NCI-H2196 treated with DMSO at 0.1 percent for 48 hours (cell line): ENCODE measurements at regions not wholly inside any gene's neighbourhood (a gene's known extent, or its start where the extent isn't known, plus 50 kb on each side); places are given as distances from the start of the nearest gene placed in this dataset.

Experiments used
- DNase-seq: peaks from one replicate; lab custom pipeline; 2025; ENCODE audit not compliant: unreplicated experiment; lab: John Stamatoyannopoulos, UW

DNA sequence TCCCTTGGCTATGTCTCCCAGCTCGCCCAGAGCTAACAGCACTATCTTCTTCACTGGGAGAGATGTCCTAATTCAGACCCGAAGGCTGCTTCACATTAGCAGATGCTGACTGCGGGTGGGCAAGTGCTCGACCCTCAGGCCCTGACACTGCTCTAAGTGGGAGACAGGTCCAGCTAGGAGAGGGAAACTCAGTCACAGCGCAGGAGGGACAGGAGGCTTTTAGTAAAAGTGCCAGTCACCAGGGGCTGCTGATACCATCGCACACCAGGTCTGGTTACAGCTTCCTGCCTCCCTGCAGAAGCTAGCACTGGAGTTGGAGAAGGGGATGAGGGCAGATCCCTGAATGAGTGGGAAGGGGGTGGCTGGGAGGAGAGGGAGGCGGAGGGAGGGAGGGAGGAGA is 365.8 kb upstream of the RGMA start:
- no peak for DNase-seq

DNA sequence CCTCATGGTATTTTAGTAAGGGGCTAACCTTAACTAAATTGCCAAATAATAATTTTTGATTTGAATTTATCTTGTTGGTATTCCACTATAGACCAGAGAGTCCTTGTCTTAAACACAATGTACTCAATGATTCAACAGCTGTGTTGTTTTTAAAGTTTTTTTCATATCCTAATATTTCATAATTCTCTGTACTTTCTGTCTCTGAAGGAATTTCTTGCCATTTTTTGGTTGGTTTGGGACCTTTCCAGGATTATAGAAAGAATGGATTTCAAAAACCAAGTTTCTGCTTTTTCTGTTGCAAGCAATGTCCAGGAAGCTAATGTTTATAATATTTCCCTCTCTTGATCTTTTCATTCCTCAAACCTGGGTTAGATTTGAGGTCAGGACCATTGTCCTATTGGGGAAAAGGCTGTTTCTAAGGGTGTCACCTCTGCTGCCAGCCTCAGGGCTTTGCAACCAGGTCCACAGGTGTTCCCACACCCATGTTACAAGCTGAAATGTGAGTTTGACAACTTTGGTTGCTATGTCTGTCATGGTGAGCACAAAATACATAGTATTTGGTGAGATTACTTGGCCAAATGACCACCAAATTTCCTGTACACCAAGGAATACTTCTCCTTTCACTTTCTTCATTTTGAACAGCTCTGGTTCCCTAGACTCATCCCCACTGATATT is 363.7 kb upstream of the RGMA start:
- DNase-seq = no peak

DNA sequence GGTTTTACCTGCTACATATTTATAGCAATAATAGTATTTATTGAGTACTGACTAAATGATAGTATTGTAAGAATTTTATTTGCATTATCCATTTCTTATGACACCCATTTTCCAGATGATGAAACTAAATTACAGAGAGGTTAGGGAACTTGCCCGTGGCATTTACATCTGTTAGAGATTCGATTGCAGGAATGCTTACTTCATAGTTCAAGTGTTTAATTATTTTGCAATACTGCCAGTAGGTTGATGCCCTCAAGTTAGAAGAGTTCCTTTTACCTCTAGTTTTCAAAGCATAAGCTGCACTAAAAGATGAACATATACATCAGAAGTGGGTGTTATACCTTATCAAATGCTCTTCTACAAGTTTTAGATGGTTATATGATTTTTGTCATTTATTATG is 362.8 kb upstream of the RGMA start:
- no peak for DNase-seq

DNA sequence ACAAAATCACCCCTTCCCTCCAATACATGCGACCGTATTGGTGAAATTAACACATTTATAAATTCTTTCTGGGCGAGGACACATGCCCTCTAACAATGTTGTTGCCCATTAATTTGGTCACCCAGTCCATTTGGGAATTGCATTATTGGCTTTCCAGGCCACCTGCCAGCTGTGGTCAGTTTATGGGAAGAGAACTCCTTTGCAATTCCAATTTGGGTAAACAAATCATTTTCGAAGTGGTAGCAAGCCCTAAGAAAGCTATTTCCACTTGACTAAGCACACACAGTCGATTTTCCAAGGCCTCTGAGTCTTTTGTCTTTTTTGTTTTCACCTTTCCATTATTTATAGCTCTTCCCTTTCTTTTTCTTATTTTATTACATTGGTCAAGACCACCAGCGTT is 362.3 kb upstream of the RGMA start:
- no peak for DNase-seq

DNA sequence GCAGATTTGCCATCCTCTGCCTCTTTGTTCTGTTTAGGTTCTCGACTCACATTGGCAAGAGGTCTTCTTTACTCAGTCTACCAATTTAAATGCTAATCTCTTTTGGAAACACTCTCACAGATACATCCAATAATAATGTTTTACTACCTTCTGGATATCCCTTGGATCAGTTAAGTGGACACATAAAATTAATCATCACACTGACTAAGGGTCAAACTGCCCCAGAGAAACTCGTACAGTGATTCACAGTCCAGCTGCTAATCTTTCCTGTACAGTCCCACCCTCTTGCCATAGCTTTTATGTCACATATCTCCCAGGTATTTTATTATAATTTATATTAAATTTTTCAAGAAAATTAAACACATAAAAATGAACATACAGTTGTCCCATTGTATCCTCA is 360.8 kb upstream of the RGMA start:
- DNase-seq = no peak

DNA sequence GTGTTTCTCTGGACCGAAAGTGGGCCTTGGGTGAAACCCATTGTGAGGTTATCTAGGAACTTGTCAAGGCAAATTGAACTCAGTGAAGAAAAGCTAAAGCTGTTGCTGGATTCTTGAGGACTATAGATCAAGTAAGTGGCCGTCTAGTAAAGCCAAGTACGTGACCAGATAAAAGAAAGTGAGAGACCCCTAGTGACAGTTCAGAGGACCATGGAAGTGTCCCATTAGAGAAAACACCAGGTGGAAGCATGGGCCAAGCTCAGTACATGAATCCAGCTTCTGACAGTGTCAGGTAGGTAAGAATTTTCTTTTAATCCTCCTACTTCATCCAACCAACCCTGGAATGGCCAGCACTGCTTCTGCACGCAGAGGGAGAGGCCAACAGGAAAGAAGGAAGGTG is 349.3 kb upstream of the RGMA start:
- DNase-seq = no peak

DNA sequence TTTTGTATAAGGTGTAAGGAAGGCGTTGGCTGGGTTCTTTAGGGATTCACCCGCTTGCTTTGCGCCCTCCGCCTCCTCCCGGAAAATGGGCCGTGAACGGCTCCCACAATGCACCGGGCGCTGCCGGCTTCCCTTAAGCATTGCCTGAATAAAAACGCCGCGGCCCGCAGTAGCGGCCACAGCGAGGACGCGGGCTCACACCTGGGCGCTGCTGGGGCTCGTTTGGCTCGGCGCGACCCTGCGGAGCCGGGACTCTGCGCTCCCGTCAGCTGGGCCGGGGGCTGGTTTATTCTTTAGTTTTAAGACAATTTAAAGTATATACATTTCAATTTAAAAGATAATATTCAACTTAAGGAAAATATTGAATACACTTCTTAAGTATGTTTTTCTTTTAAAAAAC is 343.5 kb upstream of the RGMA start:
- DNase-seq = no peak

DNA sequence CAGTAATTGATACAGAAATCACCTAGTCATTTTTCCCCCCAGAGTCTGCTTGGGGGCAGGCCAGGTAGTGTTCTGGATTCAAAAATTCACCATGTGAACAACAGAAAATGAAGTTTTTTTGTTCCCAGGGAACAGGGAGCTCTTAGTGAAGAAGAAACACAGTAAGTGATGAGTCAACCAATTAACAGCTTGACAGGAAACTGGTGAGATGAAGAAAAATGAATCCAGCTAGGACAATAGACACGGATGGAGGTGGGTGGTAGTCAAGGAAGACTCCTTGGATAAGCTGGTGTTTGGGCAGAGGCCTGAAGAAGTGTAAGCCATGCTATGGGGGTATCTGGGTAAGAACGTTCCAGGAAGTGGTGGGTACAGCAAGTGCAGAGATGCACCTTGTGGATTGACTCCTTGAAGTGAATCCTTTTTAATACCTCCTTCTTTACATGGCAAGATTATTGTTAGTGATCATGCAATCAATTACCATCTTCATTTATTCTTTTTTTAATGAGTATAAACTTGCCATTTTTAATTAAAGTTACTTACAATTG is 339.9 kb upstream of the RGMA start:
- DNase-seq = no peak

DNA sequence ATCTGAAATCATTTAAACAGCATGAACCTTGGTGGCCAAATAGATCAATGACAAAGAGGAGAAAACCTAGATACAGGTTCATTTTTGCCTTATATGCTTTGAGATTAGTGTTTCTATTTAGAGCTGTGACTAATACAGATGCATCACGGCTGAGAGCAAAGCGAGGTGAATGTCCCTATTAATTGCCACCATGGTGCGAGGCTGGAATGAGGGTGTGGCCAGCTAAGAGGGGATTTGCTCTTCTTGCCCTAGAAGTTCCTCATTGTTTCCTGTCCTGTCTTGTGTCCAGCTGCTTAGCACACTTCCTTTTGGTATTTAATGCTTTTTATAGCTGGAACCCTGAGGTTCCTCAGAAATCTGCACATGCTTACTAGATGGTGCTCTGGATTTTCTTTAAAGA is 339.1 kb upstream of the RGMA start:
- DNase-seq = no peak

DNA sequence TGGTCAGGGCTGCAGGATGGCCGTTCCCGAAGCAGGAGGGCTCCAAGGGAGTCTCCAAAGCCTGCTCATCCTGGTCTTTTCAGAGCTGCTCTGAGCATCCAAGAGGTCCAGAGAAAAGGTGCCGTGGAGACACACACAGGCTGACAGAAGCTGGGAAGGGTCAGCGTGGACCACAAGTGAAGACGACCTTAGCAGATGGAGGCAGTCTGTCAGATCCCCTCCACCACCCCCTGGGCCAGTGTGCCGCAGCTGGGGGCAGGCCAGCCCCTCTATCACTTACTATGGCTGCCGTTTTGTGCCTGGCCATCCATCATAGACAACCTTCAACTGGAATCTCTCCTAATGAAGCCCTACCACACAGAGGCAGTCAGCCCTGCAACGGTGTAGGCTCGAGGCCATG is 335.1 kb upstream of the RGMA start:
- no peak for DNase-seq

DNA sequence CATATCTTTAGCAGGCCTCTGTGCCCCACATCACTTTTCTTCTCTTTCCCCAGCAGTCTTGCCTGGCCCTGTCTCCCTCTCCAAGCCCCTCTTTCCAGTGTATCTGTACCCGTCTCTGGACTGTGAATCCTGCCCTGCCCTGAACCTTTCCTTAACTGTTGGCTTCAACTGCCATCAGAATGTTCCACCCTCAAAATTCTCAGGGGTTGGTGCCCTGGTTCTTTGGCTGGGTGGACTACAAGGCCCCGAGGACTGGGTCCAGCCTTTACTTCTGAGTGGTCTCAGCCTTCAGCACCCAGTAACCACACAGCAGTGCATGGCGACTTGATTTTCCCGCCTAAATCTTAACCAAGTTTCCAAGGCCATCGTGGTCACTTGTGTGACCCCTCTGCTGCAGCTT is 333.5 kb upstream of the RGMA start:
- DNase-seq = no peak

DNA sequence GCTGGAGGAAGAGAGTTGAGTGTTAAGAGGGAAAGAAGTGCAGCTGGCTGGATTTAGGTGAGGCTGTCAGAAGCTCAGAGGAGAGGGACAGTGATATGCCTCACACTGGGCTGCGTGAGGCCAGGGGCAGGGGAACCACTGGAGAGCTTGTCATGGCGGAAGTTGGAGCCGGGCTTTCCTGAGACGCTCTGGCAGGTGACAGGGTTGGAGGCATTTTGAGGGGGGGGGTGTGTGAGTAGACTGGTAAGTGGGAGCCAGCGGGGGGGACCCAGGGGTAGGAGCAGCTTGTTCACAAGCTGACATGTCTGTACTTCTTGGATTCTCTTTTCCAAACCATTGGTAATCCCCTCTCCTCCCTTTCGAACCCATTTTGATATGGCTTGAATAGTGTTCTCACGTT is 331.5 kb upstream of the RGMA start:
- DNase-seq = no peak

DNA sequence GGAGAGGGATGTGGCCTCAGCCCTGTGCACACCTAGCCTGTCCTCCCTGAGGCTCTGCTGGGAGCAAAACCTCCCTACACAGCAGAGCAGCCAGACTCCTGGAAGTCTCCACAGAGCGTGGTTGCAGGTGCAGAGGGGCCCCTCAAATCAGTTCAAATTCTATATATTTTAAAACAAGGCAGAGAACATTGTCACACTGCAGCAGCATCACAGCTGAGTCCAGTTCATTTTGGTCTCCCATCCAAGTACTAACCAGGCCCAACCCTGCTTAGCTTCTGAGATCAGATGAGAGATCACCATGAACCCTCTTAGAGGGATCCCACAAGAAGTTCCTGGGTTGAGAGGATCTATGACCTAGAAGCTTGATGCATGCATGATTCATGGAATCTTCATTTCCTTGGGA is 331.0 kb upstream of the RGMA start:
- no peak for DNase-seq

DNA sequence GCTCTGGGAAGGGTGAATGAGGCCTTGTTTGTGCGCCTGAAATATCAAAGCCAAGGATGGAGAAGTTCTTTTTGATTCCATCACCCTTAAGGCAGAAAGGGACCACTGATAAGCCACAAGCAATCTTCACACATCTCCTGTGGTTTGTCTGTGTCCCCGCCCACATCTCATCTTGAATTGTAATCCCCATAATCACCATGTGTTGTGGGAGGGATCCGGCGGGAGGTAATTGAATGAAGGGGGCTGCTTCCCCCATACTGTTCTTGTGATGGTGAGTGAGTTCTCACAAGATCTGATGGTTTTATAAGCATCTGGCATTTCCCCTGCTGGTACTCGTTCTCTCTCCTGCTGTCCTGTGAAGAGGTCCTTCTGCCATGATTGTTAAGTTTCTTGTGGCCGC is 329.6 kb upstream of the RGMA start:
- DNase-seq = no peak

DNA sequence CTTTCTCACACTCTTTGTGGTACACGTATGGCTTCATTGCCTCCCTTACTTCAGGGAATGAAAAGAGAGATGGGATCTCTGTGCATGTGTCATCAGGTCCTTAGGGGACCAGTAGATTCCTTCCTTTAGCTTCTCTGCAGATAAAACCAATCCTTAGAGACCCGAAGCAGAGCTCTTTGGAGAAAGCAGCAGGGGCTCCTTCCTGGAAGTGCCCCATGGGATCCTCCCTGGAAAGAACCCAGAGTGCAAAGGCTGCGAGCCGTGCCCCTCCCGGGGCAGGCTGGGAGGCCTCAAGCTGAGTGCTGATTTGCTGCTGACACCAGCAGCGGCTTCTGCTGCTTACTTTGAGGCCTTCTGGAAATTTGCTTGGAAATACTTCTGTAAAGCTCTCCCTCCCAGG is 328.6 kb upstream of the RGMA start:
- no peak for DNase-seq

DNA sequence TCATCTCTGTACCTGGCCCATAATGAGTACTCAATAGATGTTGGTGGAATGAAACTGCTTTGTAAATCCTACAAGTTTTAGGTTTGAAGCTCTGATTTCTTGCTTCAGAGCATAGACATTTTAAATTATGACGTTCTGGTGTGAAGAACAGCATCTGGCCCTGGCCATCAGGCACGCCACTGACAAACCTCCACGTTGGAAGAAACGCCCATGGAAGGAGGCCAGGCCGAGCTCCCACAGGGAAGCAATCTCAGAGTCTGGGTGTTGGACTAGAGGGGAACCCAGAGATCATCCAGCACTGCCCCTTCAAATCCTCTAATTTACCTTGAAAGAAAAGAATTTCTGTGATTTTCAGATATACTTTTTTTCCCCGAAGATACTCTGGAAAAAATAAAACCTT is 328.1 kb upstream of the RGMA start:
- DNase-seq = no peak

DNA sequence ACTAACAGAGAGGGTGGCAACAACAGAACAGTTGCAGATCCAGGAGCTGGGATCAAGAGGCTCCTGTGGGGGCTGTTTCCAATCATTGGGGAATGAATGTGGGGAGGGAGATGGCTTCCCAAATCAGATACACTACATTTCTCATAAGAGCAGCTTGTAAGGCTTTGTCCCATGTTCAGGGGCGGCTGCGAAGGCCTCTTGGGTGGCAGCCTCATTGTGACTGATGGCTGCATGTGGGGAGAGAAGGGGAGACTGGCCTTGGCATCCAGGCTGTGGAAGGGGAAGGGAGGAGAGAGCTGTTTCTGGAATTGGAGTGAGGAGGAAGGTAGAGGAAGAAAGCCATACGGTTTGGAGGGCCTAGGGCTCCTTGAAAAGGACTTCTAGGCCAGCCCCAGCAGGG is 326.6 kb upstream of the RGMA start:
- no peak for DNase-seq

DNA sequence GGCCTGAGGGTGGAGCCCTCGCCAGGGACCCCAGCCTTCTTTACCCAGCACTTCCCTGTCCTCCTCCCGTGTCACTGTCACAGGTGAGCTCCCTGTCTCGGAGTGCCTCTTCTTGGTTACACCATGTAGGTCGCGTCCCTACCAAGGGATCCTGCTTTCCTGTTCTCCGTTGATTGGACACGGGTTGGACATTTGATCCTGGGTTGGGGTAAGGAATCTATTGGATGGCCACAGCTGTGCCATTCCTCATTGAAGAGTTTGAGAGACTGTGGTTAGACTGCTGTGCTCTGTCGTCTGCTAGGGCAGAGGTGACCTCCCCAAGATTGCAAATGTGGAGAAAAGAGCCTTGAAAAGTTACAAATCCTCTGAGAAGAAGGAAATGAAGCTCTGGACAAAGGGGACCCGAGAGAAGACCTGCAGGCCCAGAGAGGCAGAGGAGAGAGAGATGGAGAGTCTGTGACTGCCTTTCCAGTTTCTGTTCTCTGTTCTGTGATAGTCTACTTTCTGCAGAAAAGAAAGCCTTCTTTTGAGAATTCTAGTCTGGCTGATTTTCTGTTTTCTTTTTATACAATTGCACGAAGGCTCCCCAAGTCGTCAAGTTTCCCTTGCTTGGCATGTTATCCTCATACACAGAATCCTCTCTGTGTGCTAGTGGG is 325.7 kb upstream of the RGMA start:
- no peak for DNase-seq

DNA sequence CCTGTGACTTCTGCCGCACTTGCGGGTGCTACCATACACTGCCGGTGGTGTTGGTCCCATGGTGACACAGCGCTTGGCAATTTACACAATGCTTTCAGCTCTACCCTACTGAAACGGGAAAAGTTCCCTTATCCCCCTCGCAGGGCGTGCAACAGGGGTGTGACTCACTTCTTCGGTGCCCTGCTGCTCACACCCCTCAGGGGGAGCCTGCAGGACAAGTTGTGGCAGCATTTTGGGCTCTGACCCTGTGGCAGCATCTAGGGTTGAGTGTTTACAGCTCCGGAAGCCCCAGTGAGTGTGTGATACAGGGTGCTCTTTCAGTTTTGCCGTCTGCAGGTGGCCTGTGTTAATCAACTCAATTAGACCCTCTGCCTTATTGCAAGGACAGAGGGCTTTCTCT is 324.7 kb upstream of the RGMA start:
- DNase-seq = no peak

DNA sequence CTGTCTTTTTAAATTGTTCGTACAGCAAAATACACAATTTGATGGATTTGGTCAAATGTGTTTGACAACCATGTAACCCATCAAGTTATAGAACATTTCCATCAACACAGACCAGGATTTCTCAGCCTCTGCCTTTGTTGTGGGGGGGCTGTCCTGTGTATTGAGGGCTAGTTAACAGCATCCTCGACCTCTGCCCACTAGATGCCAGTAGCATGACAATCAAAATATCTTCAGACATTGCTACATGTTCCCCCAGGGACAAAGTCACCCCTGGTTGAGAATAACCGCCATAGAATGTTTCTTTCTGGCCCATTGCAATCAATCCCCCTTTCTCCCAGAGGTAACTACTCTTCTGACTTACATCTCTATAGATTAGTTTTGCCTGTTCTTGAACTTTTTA is 310.1 kb upstream of the RGMA start:
- DNase-seq = no peak

DNA sequence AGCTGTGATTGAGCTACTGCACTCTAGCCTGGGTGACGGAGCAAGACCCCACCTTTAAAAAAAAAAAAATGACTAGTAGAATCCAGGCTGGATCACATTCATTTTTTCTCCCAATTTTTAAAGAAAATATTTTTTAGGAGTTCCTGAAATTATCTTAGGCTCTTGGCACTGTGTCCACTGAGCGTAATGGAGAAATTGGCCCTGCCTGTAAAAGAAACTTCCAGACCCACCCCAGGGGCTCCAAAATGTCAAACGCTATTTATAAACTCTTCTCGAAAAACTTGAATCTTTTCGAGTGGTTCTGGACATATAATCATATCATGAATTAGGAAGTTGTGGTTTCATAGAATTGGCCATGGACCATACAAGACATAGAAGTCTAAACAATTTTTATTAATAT is 300.2 kb upstream of the RGMA start:
- DNase-seq = no peak

DNA sequence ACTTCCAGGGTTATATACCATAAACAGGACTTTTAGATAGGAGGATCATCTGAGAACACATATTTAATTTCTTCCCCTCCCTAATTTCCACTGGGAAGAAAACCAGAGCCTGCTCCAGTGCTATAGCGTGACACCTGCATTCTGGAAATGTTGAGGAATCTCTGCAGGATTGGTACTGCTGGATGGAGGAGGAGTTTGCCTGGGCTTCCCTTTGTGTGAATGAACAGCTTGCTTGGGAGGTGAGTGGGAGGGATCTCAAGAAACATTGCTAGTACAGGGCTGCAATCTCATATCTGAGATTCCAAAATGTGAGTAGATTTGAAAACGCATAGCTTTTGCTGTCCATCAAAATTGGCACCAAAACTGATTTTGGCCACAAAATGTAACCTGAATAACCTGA is 295.9 kb upstream of the RGMA start:
- no peak for DNase-seq

DNA sequence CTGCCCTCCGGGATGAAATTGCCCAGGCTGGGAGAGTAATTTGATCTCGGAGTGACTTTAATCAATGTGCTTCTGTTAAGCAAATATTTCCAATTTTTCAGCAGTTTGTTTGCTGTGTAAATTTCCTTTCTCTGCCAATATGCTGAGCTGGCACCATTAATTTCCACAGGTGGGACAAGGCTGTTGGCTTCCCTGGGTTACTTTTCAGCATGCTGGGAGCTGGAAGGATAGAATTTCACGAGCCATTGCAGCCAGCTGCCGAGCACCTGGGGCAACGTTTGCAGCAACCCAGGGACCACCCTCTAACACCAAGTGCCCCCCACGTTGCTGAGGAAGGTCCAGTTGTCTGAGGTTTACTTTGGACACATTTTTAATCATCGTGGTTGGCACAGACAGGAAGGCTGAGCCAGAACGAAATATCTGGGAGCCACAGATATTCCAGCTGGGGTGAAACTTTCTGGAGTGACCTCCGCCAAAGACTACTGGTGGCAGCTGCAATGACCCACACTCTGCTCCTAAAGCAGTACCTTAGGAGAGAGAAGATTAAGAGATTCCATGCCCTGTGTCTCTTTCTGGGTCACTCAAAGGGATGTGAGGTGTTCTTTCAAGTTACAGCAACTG is 293.3 kb upstream of the RGMA start:
- DNase-seq = no peak
